Right kidney (tissue), 1 donor: ENCODE measurements at regions not wholly inside any gene's neighbourhood (a gene's known extent, or its start where the extent isn't known, plus 50 kb on each side); places are given as distances from the start of the nearest gene placed in this dataset.
"Not testable (repeated sequence)": the region's sequence is repeated elsewhere in the genome, so short reads cannot be mapped to it uniquely, and the experiment has no call there.

ENCODE experiments used
- DNase-seq: peaks from one replicate; pipeline ENCODE4 v3.0.0-alpha.2; 2016

DNA sequence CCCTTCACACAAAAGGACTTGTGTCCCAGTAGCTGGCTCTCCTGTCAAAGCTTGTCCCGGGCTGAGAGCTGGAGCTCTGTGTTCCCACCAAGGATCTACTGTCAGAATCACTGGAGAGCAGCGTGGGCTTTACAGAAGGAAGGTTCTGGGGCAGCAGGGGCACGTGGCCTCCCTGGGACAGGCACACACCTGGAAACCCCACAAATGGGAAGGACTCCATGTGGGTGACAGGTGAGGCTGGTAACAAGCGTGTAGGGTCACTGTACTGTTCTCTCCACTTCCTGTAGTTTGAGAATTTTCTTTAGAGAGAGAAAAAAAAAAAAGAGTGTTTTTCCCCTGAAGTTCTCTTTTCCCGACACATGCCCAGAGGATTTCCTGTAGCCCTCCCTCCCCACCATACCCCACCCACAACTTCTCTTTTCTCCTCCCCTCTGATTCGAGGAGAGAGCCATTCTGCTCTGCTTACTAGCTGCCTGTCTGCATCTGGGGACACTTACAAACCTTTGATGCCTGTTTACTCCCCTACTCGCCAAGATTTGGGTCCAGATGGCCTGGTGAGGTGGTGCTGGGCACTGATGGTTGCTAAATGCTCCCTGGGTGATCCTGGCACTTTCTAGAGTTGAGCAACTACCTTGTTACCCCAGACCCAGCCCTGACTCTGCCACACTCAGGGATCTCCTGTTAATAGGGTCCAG is 84.1 kb upstream of the SIRPA start:
- no peak for DNase-seq

DNA sequence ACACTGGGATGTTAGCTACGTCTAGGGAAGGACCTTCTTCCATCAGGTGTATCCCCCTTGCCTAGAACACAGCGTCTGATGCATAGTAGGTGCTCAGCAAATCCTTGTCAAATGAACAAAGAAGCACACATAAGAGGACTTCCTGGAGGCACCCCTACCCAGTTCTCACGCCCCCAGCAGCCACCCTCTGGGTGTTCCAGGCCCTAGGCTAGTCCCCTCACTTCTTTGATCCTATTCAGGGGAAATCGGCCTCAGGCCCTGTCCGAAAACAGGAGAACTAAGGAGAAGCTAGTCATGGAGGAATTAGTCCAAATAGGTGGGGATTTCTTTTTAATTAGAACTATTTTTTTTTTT is 84.7 kb upstream of the SIRPA start:
- DNase-seq, result no peak

DNA sequence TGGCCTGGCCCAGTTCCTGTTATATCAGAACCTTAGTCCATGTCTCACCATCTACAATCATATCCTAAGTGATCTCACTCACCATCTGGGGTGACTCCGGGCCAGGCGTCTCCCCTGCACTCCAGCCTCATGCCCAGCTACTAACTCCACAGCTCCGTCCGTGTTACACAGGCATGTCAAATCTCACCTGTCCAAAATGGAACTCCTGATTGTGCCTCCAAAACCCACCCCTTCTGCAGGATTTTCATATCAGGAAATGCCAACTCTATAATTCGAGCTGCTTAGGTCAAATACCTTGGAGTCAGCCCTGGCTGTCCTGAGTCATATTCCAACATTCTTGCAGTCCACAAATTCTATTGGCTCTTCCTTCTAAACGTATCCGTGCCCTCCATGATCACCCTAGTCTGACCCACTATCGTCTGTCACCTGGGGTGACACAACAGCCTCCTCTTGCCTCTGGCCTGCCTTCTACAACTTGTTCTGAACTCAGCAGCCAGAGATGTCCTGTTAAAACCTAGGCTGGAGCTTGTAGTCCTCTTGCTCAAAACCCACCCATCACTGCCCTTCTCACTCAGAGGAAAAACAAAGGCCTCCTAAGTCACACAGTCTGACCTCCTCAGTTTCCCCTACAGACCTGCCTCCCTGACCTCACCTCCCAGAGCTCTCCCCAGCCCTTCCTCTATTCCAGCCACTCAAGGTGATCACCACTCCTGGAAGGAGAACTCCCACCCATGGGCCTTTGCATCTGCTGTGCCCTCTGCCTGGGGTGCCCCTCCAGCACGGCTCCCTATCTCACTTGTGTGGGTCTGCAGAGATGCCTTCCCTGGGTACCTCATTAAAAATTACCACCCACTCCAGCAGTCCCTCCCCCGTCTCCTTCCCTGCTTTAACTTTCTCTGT is 85.3 kb upstream of the SIRPA start:
- DNase-seq, result no peak

- no peak for DNase-seq
Measured at GRCh38 chr20:1809131-1809572, 86.1 kb upstream of the SIRPA start.

GRCh38 chr20:1808101-1808500 is 87.1 kb upstream of the SIRPA start:
- no peak for DNase-seq

- DNase-seq, result no peak
Measured at GRCh38 chr20:1807394-1807793, 87.8 kb upstream of the SIRPA start.

DNA sequence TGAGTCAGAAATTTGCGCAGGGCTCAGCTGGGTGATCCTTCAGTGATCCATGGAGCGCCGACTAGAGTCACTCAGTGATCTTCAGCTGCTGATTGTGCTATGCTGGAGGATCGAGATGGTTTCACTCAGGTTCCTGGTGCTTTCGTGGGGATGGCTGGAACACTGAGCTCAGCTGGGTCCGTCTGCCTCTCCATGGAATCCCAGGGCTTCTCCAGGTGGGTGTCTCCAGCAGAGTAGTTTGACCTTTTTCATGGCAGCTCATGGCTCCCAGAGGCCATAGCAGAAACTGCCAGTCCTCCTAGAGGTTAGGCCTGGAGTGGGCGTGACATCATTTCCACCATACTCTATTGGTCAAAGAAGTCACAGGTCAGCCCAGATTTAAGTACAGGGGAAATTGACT is 88.8 kb upstream of the SIRPA start:
- no peak for DNase-seq

DNA sequence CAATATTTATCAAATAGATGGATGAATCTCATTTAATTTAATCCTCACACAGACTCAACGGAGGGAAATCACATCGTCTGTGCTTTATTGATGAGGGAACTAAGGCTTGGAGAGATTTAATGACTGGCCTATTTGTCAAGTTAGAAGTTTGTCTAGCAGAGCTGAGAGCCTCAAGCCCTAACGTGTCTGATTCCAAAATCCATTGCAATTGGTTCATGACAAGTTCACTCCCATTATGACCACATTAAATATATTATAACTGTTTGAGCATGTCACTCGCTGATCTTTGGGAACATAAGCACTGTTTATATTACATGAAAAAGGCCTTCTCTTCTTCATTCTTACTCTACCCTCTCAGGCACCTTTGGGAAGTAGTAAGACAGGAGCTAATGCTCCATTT is 89.4 kb upstream of the SIRPA start:
- no peak for DNase-seq

DNA sequence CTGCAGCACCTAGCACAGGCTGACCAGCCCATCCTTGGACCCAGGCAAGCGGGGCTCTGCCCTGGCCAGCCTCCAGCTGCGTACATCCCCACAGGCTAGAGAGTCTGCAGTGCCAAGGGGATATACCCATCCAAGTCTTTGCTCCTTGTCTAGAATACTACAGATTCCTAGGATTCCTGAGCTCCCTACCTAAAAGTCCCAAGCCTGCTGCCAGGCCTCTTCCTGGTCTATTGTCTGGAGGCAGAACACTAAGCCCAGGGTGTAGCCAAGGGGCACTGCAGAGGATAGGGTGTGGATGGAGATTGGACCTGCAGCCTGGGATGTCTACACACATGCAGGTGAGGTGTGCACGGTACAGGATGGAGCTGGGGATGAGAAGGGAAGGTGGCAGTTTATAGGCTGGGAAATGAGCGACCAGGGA is 90.0 kb upstream of the SIRPA start:
- DNase-seq, result no peak

DNA sequence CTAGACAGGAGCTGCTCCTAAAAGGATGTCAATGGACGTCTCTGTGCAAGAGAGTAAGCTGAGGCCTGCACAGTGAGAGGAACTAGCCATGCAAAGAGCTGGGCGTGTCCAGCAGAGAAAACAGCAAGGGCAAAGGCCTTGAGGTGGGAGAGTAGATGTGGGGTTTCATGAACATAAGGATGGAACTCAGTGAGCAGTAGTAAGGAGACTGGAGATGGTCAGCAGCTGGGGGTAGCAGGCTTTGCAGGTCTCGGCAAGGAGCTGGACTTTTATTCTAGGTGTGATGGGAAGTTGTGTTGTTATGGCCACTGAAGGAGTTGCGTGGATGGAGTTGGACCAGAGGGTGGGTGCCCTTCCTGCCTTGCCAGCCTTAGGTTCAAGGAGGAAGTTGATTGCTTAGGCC is 90.7 kb upstream of the SIRPA start:
- DNase-seq, result no peak

- no peak for DNase-seq
Measured at GRCh38 chr20:1803932-1804501, 91.2 kb upstream of the SIRPA start.

GRCh38 chr20:1803061-1803931 is 91.9 kb upstream of the SIRPA start:
- DNase-seq, result peak; percentile 84

GRCh38 chr20:1802385-1803060 is 92.7 kb upstream of the SIRPA start:
- peak; percentile 67 for DNase-seq

DNA sequence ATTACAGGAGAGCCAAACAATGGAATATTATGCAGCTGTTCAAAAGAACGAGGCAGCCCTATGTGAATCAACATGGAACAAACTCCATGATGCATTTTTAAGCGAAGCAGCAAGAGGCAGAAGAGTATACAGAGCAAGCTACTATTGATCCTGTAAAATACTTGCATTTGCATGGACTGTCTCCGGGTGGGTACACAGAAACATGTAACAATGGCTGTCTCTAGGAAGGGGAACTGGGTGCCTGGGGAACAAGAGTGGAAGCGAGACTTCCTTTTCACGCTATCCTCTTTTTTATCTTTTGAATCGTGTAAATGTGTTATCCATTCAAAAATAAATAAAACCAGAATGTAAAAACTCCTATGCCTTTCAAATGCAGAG is 93.3 kb upstream of the SIRPA start:
- DNase-seq, result no peak

DNA sequence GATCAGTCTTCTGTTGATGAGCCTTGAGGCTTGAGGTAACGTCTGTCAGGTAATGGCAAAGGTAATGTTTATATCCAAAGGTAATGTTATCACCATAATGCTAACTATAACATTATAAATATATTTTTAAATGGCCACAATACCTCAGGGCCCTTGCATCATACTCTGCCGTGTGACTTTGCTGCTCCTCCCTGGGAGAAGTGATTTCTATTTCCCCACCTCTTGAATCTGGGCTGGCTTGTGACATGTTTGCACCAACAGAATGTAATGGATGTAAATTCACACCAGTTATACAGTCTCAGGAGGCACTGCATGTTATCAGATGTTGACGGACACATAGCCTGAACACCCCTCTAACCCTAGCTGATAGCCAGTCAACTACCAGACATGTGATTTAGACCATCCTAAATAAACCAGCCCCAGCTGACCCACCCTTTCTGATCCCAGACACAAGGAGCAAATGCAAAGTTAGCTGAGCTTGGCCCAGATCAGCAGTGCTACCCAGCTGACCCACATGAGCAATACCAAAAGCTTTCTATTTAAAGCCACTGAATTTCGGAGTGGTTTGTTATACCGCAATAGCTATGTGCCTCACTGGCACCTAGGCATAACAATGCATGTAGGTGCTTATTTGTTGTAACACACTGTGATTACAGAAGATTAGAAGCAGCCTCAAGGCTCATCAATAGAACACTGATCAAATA is 93.8 kb upstream of the SIRPA start:
- DNase-seq, result no peak

DNA sequence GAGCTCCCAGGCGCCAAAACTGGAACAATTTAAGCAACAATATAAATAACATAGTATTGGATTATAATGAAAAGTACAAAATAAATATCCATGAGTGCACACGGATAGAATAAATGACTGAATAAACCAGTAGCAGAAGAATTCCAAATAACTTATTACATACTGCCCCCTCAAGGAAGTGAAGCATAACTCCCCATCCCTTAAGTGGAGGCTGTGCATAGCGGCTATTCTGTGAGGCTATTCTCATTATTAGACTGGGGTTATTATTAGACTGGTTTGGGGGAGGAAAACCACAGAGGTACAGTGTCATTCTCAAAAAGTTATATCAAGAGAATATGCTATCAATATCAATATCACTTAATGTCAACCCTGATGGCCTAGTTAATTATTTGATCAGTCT is 94.4 kb upstream of the SIRPA start:
- DNase-seq, result no peak

GRCh38 chr20:1800180-1800579 is 95.0 kb upstream of the SIRPA start:
- DNase-seq, result no peak

- not testable (repeated sequence) for DNase-seq
Measured at GRCh38 chr20:1799746-1800145, 95.5 kb upstream of the SIRPA start.

- no peak for DNase-seq
Measured at GRCh38 chr20:1798982-1799381, 96.2 kb upstream of the SIRPA start.

- DNase-seq, result no peak
Measured at GRCh38 chr20:1793821-1794220, 101.4 kb upstream of the SIRPA start.

GRCh38 chr20:1792274-1792673 is 102.9 kb upstream of the SIRPA start:
- DNase-seq, result no peak
